Stimulated activated naive B cell treated with anti-CD40 and anti-IgM and Interleukin-4, amounts not matched to agents 10 μg/mL and 1 μg/mL and 100 μg/mL, for 72 hours (primary cell): ENCODE measurements at regions not wholly inside any gene's neighbourhood (a gene's known extent, or its start where the extent isn't known, plus 50 kb on each side); places are given as distances from the start of the nearest gene placed in this dataset.

ENCODE experiments used
- ATAC-seq, 2 donors: fragments of 150-1000 bp; cut with Tn5 transposase; replicated peaks; 2 replicates each; pipeline ENCODE4 v1.10.0; 2021; ENCODE audit warnings: moderate library complexity in 1 of 2
- DNase-seq: peaks from one replicate; pipeline ENCODE4 v3.0.0; 2021
- H3K27ac Mint-ChIP-seq: one replicate; pipeline ENCODE4 v1.8.0; 2022; ENCODE audit warnings: mild to moderate bottlenecking, mixed read lengths
- H3K27me3 Mint-ChIP-seq, 2 donors: one replicate each; pipeline ENCODE4 v1.8.0; 2022; ENCODE audit warnings: mixed read lengths in 2 of 2
- H3K36me3 Mint-ChIP-seq, 2 donors: one replicate each; pipeline ENCODE4 v1.8.0; 2022; ENCODE audit warnings: mixed read lengths in 2 of 2, mild to moderate bottlenecking in 1 of 2
- H3K4me1 Mint-ChIP-seq, 2 donors: one replicate each; pipeline ENCODE4 v1.8.0; 2022; ENCODE audit warnings: mixed read lengths in 2 of 2, mild to moderate bottlenecking in 1 of 2
- H3K4me3 Mint-ChIP-seq, 2 donors: one replicate each; pipeline ENCODE4 v1.8.0; 2022; ENCODE audit warnings: mild to moderate bottlenecking in 2 of 2, mixed read lengths in 2 of 2, moderate library complexity in 1 of 2
- H3K9me3 Mint-ChIP-seq, 2 donors: one replicate each; pipeline ENCODE4 v1.8.0; 2022; ENCODE audit warnings: mixed read lengths in 2 of 2, mild to moderate bottlenecking in 1 of 2

DNA sequence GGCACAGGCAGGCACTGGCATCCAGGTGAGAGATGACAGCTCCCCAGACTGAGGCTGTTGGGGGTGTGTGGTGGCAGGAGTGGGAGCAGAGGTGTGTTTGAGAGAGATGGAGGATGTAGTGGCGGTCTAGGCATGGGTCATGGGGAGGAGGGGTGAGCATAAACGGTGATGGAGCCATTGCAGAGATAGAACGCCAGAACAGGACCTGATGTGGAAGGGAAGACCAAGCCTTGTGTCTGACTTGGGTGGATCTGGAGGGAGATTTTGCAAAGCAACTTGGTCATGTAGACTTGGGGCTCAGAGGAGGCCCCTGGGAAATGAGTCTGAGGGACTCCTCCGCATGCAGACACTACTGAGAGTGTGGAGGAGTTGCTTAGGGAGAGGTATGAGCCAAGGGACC is 50.0 kb upstream of the CLDN5 start:
- Mint-ChIP-seq H3K27ac (no peak overlapping the region), H3K4me3 (no peak overlapping the region), H3K36me3 (no peaks in the 10 kb centered on the region)

DNA sequence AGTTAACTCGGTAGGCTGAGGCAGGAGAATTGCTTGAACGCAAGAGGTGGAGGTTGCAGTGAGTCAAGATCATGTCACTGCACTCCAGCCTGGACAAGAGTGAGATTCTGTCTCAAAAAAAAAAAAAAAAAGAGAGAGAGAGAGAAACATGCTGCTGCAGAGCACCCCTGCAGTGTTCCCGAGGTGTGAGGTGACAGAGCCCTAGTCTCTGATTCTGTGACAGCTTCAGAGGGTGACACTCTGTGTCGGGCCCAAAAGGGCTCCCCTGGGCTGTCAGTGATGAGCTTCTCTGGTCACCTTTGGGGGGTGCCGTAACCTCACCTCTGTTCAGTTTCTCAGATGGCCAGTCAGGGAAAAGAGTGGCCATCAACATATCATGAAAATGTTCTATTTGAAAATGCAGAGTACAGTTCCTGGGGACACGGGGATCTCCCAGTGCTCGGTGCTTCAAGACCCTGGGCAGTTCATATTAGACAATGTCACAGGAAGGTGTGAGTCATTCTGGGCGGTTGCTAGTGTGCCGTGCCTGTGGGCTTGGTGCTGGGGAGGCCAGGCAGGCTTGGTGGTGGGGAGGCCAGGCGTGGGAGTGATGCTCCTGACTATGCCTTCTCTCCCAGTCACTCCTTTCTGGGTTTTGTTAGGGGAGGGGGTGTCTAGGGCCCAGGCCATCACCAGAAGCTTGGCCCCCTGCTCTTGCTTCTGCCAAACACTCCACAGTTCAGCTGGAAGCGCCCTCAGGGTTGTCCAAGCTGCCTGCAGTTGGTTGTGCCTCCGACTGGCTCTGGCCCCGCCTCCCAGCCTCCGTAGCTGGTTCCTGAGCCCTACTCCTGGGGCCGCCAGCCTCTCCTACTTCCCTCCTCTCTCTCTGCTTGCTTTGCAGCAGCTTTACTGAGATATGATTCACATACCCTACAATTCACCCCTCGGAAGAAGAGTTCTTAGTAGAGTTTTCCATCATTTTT is 52.5 kb upstream of the CLDN5 start:
- ATAC-seq (peak; percentile 76 to 85), DNase-seq (no peak)
- H3K9me3 Mint-ChIP-seq: no peaks in the 10 kb centered on the region
- no peaks in the 10 kb centered on the region for H3K36me3 Mint-ChIP-seq
- H3K27ac Mint-ChIP-seq: peak overlapping the region; percentile 16
- H3K27me3 Mint-ChIP-seq: peaks cover 22 to 50% of the 10 kb centered on the region in 2 donors
- H3K4me1 Mint-ChIP-seq: peaks cover 14 to 25% of the 10 kb centered on the region in 2 donors
- no peak overlapping the region for H3K4me3 Mint-ChIP-seq

More for the DNA sequence above, 50.0 kb upstream of the CLDN5 start:
- DNase-seq (no peak), ATAC-seq (no peak)
- no peaks in the 10 kb centered on the region for H3K9me3 Mint-ChIP-seq
- H3K4me1 Mint-ChIP-seq: peaks cover 8 to 15% of the 10 kb centered on the region in 2 donors
- H3K27me3 Mint-ChIP-seq: peaks cover 18 to 35% of the 10 kb centered on the region in 2 donors

DNA sequence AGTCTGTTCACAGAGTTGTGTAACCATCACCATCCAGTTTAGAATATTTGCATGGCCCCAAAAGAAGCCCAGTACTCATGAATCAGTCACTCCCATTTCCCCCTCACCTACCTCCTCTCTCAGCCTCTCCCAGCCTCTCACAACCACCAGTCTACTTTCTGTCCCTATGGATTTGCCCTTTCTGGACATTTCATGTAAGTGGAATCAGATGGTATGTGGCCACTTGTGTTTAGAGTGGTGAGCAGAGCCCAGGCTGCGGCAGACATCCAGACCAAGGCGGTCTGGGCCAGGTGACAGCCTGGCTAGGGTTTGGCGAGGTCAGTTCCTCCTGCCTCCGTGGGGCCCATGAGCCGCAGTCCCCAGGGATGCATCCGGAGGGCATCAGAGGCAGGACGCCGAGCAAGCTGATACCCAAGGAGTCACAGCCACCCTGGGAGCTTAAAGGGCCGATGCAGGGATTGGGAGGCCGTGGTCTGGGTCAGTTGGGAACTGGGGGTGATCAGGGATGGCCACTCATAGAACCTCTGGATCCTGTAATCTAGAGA is 53.3 kb upstream of the CLDN5 start:
- Mint-ChIP-seq H3K4me1 (peaks cover 14 to 25% of the 10 kb centered on the region in 2 donors), H3K27me3 (peaks cover 22 to 50% of the 10 kb centered on the region in 2 donors), H3K4me3 (no peak overlapping the region), H3K36me3 (no peaks in the 10 kb centered on the region), H3K9me3 (no peaks in the 10 kb centered on the region), H3K27ac (no peak overlapping the region)
- DNase-seq: no peak
- ATAC-seq: no peak

DNA sequence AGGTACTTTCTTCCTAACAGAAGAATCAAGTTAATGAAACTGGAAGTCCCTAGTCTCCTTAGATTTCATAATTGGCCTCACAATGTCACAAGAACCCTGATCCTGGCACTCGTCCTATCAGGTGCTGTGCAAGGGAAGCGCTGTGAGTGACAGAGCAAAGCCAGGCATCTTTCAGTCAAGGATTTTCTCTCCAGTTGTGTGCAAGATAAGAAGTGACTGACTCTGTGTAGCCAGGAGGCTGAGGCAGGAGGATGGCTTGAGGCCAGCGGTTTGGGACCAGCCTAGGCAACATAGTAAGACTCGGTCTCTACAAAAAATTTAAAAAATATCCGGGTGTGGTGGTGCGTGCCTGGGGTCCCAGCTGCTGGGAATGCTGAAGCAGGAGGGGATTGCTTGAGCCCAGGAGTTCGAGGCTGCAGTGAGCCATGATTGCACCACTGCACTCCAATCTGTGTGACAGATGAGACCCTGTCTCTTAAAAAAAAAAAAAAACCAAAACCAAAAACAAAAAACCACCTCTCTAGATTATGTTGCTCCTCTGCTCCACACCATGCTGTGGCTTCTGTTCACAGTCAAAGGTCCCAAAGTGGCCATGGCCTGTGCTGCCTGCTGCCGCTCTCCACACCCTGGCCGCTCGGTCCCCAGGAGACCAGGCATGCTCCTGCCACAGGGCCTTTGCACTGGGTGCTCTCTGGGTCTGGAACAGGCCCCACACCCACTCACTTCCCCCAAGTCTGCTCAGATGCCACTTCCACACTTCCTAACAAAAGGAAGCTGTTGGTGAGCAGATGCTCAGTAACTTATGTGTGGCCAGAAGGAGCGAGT is 54.2 kb upstream of the CLDN5 start:
- H3K27ac Mint-ChIP-seq: peak overlapping the region; percentile 9
- no peak overlapping the region for H3K4me3 Mint-ChIP-seq
- DNase-seq (no peak), ATAC-seq (no peak)
- H3K27me3 Mint-ChIP-seq: peaks cover 22 to 50% of the 10 kb centered on the region in 2 donors
- no peaks in the 10 kb centered on the region for H3K36me3 Mint-ChIP-seq
- peaks cover 14 to 25% of the 10 kb centered on the region in 2 donors for H3K4me1 Mint-ChIP-seq
- H3K9me3 Mint-ChIP-seq: no peaks in the 10 kb centered on the region

DNA sequence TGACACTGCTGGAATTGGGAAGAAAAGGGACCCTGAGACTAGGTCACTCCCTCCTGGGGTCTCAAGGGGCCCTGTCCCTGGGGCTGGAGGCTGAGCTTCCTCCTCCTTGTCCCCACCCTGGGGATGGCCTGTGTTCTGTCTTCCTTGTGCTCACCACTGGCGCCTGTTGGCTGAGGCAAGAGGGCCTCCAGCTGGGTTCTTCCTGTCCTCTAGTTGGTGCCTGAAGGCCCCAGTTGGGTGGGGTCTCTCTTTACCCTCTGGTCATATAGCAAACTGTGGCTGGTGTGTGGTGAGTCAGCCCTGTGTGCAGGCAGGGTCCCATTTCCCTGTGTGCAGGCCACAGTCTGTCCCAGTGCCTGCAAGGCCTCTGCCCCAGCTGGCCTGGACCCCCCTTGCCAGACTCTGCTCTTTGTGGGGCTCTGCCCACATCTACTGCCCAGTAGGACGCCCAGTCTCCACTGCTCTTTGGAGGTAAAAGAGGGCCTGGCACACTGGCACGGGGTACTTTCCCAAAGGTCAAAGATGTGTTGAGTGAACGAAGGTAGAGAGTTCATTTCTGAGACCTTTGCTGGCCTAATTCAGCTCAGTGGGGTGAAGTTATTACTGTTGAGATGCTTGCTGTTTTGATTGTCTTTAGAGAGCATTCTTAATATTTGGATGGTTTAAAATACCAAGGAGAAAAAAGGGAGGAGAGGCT is 55.1 kb upstream of the CLDN5 start:
- H3K27ac Mint-ChIP-seq: no peak overlapping the region
- no peak overlapping the region for H3K4me3 Mint-ChIP-seq
- no peak for ATAC-seq
- peaks cover 14 to 41% of the 10 kb centered on the region in 2 donors for H3K27me3 Mint-ChIP-seq
- H3K36me3 Mint-ChIP-seq: no peaks in the 10 kb centered on the region
- H3K4me1 Mint-ChIP-seq: peaks cover 14 to 25% of the 10 kb centered on the region in 2 donors
- no peaks in the 10 kb centered on the region for H3K9me3 Mint-ChIP-seq
- DNase-seq: no peak

DNA sequence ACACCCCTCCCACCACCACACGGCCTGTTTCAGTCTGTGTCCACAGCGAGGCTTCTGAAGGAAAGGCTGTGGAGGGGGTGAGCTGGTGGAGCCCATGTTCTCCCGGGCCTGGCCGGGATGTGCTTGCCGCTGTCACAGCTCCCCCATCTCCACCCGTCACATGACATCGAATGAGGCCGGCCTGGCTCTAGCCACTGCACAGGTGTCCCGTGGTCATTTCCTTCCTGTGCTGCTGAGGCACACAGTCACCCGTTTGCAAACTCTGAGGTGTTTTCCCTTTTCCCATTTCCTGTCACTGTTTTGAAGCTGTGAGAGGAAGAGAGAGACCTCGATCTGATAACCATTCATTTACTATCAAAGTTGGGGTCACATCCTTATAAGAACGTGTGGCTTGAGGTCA is 55.7 kb upstream of the CLDN5 start:
- peaks cover 12 to 40% of the 10 kb centered on the region in 2 donors for H3K27me3 Mint-ChIP-seq
- ATAC-seq: peak; percentile 43 to 54
- no peak for DNase-seq
- no peaks in the 10 kb centered on the region for H3K36me3 Mint-ChIP-seq
- no peak overlapping the region for H3K4me3 Mint-ChIP-seq
- no peak overlapping the region for H3K27ac Mint-ChIP-seq
- peaks cover 14 to 25% of the 10 kb centered on the region in 2 donors for H3K4me1 Mint-ChIP-seq
- no peaks in the 10 kb centered on the region for H3K9me3 Mint-ChIP-seq

DNA sequence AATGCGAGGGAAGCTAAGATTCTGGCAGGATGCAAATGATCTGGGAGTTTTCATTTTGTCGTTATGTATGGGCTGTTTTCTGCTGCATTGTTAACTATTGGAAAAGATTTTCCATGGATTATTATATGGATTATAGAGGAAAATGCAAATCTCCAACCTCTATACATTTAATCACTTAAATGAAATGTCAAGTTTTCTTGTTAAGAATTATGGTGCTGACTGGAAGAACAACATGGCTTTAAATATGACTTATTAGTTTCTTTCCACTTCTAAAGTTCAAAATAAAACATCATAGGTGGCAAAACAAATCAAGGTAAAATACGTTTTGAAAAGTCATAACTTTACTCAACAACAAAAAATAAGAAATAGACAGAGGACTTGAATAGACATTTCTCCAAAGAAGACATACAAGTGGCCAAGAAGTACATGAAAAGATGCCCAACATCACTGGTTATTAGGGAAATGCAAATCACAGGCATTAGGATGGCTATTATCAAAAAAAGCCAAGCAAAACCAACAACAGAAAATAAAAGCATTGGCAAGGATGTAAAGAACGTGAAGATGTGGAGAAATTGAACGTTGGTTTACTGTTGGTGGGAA is 56.2 kb upstream of the CLDN5 start:
- Mint-ChIP-seq H3K9me3 (no peaks in the 10 kb centered on the region), H3K27me3 (peaks cover 12 to 40% of the 10 kb centered on the region in 2 donors), H3K4me3 (no peak overlapping the region), H3K36me3 (no peaks in the 10 kb centered on the region), H3K4me1 (peaks cover 14 to 25% of the 10 kb centered on the region in 2 donors), H3K27ac (no peak overlapping the region)
- DNase-seq (no peak), ATAC-seq (no peak)

DNA sequence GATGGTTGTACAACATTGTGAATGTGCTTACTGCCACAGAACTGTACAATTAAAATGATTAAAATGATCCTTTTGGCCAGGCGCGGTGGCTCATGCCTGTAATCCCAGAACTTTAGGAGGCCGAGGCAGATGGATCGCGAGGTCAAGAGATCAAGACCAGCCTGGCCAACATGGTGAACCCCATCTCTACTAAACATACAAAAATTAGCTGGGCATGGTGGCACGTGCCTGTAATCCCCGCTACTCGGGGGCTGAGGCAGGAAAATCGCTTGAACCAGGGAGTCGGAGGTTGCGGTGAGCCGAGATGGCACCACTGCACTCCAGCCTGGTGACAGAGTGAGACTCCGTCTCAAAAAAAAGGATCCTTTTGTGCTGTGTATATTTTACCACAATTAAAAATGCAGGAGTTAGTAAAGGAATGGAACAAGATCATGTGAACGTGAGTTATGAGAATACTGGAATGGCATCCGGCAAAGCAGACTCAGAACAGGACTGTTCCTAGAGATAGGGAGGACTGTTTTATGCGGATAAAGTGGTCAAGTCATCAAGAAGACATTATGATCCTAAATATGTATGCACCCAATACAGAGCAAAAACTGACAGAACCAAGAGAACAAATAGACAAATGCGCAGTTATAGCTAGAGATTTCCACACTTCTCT is 58.0 kb upstream of the CLDN5 start:
- H3K27ac Mint-ChIP-seq: no peak overlapping the region
- ATAC-seq (no peak), DNase-seq (no peak)
- no peaks in the 10 kb centered on the region for H3K36me3 Mint-ChIP-seq
- H3K4me3 Mint-ChIP-seq: no peak overlapping the region
- peaks cover 12 to 36% of the 10 kb centered on the region in 2 donors for H3K27me3 Mint-ChIP-seq
- H3K4me1 Mint-ChIP-seq: peaks cover 10 to 17% of the 10 kb centered on the region in 2 donors
- no peaks in the 10 kb centered on the region for H3K9me3 Mint-ChIP-seq

DNA sequence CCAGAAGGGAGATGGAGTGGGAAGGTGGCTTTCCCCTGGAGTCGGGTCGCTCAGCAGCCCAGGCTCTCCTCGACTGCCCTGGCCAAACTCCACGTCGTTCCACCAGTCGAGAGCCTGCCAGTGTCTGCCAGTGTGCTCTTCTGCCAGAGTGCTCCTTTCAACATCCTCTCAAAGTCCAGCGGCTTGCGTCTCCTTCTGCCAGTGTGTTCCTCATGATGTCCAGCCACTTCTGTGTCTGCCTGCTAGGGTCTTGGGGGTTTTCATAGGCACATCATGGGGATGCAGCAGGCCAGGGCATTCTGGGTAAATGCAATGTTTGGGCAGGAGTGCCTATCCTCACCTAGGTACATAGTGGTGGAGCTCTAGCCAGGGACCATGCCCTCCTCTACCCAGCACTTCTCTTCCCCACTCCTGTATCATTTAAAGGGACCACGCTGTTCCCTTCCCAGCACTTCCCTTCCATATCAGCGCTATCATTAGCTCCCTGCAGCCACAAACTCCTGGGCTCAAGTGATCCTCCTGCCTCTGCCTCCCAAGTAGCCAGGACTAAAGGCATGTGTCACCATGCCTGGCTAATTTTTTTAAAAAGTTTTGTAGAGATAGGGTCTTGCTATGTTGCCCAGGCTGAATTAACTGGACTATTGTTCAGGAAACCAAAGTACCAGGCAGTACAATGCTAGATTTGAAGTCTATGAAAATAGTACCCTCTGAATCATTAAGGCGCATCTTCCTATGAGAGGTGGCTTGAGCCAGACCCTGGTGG is 62.9 kb upstream of the CLDN5 start:
- Mint-ChIP-seq H3K4me1 (no peaks in the 10 kb centered on the region), H3K9me3 (no peaks in the 10 kb centered on the region), H3K27me3 (peaks cover 11 to 12% of the 10 kb centered on the region in 2 donors), H3K4me3 (no peak overlapping the region), H3K27ac (no peak overlapping the region), H3K36me3 (no peaks in the 10 kb centered on the region)
- DNase-seq (no peak), ATAC-seq (no peak)

DNA sequence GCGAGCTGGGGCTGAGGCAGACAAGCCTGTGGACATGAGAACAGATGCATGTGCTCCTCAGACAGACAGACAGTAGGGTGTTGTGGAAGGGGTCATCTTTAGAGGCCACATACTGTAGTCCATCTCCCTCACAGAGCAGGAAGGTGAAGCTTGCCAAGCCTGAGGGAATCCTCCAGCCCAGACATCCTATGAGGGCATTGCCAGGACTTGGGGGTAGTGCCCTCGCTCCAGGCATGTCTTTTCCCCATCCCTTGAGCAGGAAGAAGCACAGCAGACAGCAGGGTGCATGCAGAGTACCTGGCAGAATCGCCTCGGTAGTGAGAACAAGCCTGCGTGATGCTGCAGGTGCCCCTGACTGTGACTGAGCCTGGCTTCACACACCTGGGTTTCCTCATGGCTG is 66.5 kb upstream of the CLDN5 start:
- no peak overlapping the region for H3K27ac Mint-ChIP-seq
- no peak overlapping the region for H3K4me3 Mint-ChIP-seq
- H3K4me1 Mint-ChIP-seq: peaks cover 0 to 3% of the 10 kb centered on the region in 2 donors
- H3K9me3 Mint-ChIP-seq: no peaks in the 10 kb centered on the region
- peaks cover 0 to 2% of the 10 kb centered on the region in 2 donors for H3K36me3 Mint-ChIP-seq
- H3K27me3 Mint-ChIP-seq: peaks cover 15 to 19% of the 10 kb centered on the region in 2 donors
- DNase-seq: no peak
- ATAC-seq: no peak

DNA sequence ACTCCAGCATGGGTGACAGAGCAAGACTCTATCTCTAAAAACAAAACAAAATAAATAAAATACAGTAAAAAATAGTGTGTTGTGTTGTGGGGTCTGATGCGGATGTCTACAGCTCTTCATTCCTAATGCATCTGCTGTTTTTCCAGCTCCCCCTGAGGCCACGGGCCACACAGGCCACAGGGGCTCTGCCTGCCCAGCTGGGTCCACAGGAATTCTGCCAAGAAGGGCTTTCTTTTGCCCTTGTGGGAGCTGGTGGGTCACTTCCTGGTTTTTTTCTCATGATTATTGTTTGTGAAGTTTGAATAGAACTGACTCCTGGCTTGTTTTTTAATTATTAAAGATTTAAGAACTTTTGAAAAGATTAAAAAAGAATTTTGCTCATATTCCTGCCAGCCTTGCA is 67.4 kb upstream of the CLDN5 start:
- DNase-seq: no peak
- ATAC-seq: no peak
- no peak overlapping the region for H3K4me3 Mint-ChIP-seq
- H3K27ac Mint-ChIP-seq: no peak overlapping the region
- peaks cover 15 to 19% of the 10 kb centered on the region in 2 donors for H3K27me3 Mint-ChIP-seq
- peaks cover under 1 to 3% of the 10 kb centered on the region in 2 donors for H3K4me1 Mint-ChIP-seq
- H3K36me3 Mint-ChIP-seq: peaks cover 0 to 2% of the 10 kb centered on the region in 2 donors
- H3K9me3 Mint-ChIP-seq: no peaks in the 10 kb centered on the region

DNA sequence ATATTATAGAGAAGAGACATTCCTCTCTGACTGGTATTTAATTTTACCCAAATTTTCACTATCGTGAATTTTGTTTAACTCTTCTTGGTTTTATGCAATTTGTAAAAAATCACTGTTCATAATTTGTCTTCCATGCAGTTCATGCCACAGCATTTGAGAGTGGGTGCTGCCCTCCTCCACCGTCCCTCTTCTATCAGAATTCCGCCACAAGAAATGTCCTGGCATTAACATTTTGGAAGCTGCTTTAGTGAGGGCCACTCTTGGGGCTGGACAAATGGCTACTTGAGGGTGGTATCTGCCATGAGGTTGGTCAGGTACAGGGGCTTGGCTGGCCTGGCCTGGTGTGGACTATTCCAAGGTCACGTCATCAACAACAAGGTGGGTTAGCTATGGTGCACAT is 68.3 kb upstream of the CLDN5 start:
- no peak for DNase-seq
- ATAC-seq: no peak
- Mint-ChIP-seq H3K4me3 (no peak overlapping the region), H3K36me3 (peaks cover 0 to 2% of the 10 kb centered on the region in 2 donors), H3K27me3 (peaks cover 15 to 19% of the 10 kb centered on the region in 2 donors), H3K9me3 (no peaks in the 10 kb centered on the region), H3K27ac (no peak overlapping the region), H3K4me1 (peaks cover 5 to 10% of the 10 kb centered on the region in 2 donors)
